ENCODE measurements at regions not wholly inside any gene's neighbourhood (a gene's known extent, or its start where the extent isn't known, plus 50 kb on each side); places are given as distances from the start of the nearest gene placed in this dataset.

GRCh38 chr22:48212727-48213126, 1450.3 kb downstream of the TBC1D22A start:
- no peak for TF ChIP-seq POLR2A (IDR thresholded peaks at IDR 0.05)
- no peak for TF ChIP-seq CTCF (IDR thresholded peaks at IDR 0.05)
- no peak for TF ChIP-seq POLR2AphosphoS5 (IDR thresholded peaks at IDR 0.05)
